OCI-LY3 (cell line): ENCODE measurements at regions not wholly inside any gene's neighbourhood (a gene's known extent, or its start where the extent isn't known, plus 50 kb on each side); places are given as distances from the start of the nearest gene placed in this dataset.
"Not testable (repeated sequence)": the region's sequence is repeated elsewhere in the genome, so short reads cannot be mapped to it uniquely, and the experiment has no call there.

Experiments
- H2AFZ ChIP-seq: fragments of 200-600, 300-600 bp; shearing (Covaris generic); 2 replicates; pipeline ENCODE4 v1.6.0; 2014; ENCODE audit warnings: antibody characterized with exemption, low read depth, low read length
- H3K27ac ChIP-seq: fragments of 200-600, 300-600 bp; sonication (generic); 2 replicates; pipeline ENCODE4 v1.5.1; 2014; ENCODE audit warnings: mild to moderate bottlenecking, low read length, moderate library complexity, mixed read lengths
- H3K27me3 ChIP-seq: fragments of 200-600, 300-600 bp; sonication (generic); 2 replicates; pipeline ENCODE4 v1.6.1; 2014; ENCODE audit warnings: low read depth, low read length, mixed read lengths
- H3K36me3 ChIP-seq: fragments of 200-600, 300-600 bp; sonication (generic); replicated peaks from 2 replicates; pipeline ENCODE3; 2014; ENCODE audit warnings: low read depth, low read length, mixed read lengths
- H3K4me1 ChIP-seq: fragments of 300-600, 200-600 bp; sonication (generic); 2 replicates; pipeline ENCODE4 v1.6.1; 2014; ENCODE audit warnings: low read length, mixed read lengths
- H3K4me2 ChIP-seq: fragments of 200-600, 300-600 bp; sonication (generic); 2 replicates; pipeline ENCODE4 v1.6.1; 2014; ENCODE audit warnings: low read length, mixed read lengths
- H3K4me3 ChIP-seq: fragments of 300-600, 200-600 bp; sonication (generic); 2 replicates; pipeline ENCODE4 v1.5.1; 2014; ENCODE audit warnings: antibody characterized with exemption, mild to moderate bottlenecking, low read length, moderate library complexity
- H3K79me2 ChIP-seq: fragments of 300-600, 200-600 bp; shearing (Covaris generic); 2 replicates; pipeline ENCODE4 v1.6.1; 2014; ENCODE audit warnings: mild to moderate bottlenecking, low read length, mixed read lengths
- H3K9ac ChIP-seq: fragments of 300-600, 200-600 bp; shearing (Covaris generic); 2 replicates; pipeline ENCODE4 v1.6.0; 2014; ENCODE audit warnings: mild to moderate bottlenecking, low read length, moderate library complexity
- H3K9me3 ChIP-seq: fragments of 200-600, 300-600 bp; shearing (Covaris generic); 2 replicates; pipeline ENCODE4 v1.6.1; 2014; ENCODE audit warnings: low read length, mixed read lengths; ENCODE audit not compliant: insufficient read depth
- H4K20me1 ChIP-seq: fragments of 200-600, 300-600 bp; sonication (generic); 2 replicates; pipeline ENCODE4 v1.6.1; 2016; ENCODE audit warnings: low read length, mixed read lengths; ENCODE audit not compliant: insufficient read depth
- CTCF ChIP-seq: fragments of 200-600, 300-600 bp; sonication (generic); IDR thresholded peaks from 2 replicates; pipeline ENCODE4 v1.5.1; 2014; ENCODE audit warnings: antibody characterized with exemption, low read length, low read depth
- EZH2phosphoT487 ChIP-seq: fragments of 200-600 bp; shearing (Covaris generic); IDR thresholded peaks from 2 replicates; pipeline ENCODE4 v1.6.1; 2018; ENCODE audit warnings: antibody characterized with exemption, mixed run types, low read depth

- Histone ChIP-seq H3K27me3 (peaks cover 17% of the 10 kb centered on the region), H3K4me3 (no peak overlapping the region), H2AFZ (no peak overlapping the region), H3K36me3 (no peaks in the 10 kb centered on the region), H4K20me1 (no peaks in the 10 kb centered on the region), H3K27ac (no peak overlapping the region), H3K4me2 (no peak overlapping the region), H3K4me1 (no peaks in the 10 kb centered on the region), H3K79me2 (no peaks in the 10 kb centered on the region), H3K9me3 (no peaks in the 10 kb centered on the region), H3K9ac (no peak overlapping the region)
- TF ChIP-seq CTCF (no peak), EZH2phosphoT487 (no peak)
These were observed 165.0 kb downstream of the GLUL start for GRCh38 chr1:182226618-182227017.

- not testable (repeated sequence) for H2AFZ ChIP-seq, H4K20me1 ChIP-seq, H3K79me2 ChIP-seq, H3K9ac ChIP-seq, H3K27ac ChIP-seq, H3K36me3 ChIP-seq, H3K4me1 ChIP-seq, H3K9me3 ChIP-seq, H3K4me2 ChIP-seq, H3K4me3 ChIP-seq
- H3K27me3 ChIP-seq = peaks cover 13% of the 10 kb centered on the region
These were observed 164.2 kb upstream of the ZNF648 start for GRCh38 chr1:182225755-182226154.

GRCh38 chr1:182221990-182222389 lies 160.5 kb upstream of the ZNF648 start:
- not testable (repeated sequence) for H2AFZ ChIP-seq, H3K9me3 ChIP-seq, H3K36me3 ChIP-seq, H3K27ac ChIP-seq, H3K4me3 ChIP-seq, H3K4me2 ChIP-seq, H3K4me1 ChIP-seq, H4K20me1 ChIP-seq, H3K9ac ChIP-seq, H3K79me2 ChIP-seq, H3K27me3 ChIP-seq

GRCh38 chr1:182221367-182221766 lies 159.9 kb upstream of the ZNF648 start:
- H3K9me3 ChIP-seq, H3K4me1 ChIP-seq, H3K36me3 ChIP-seq, H3K27me3 ChIP-seq, H3K4me2 ChIP-seq, H2AFZ ChIP-seq, H4K20me1 ChIP-seq, H3K9ac ChIP-seq, H3K79me2 ChIP-seq, H3K27ac ChIP-seq, H3K4me3 ChIP-seq: not testable (repeated sequence)

- H3K4me2 ChIP-seq = no peak overlapping the region
- H3K79me2 ChIP-seq = no peaks in the 10 kb centered on the region
- no peaks in the 10 kb centered on the region for H3K9me3 ChIP-seq
- H3K36me3 ChIP-seq = no peaks in the 10 kb centered on the region
- no peaks in the 10 kb centered on the region for H4K20me1 ChIP-seq
- no peak overlapping the region for H3K4me3 ChIP-seq
- no peak overlapping the region for H3K27ac ChIP-seq
- no peak overlapping the region for H2AFZ ChIP-seq
- TF ChIP-seq CTCF (no peak), EZH2phosphoT487 (no peak)
- H3K9ac ChIP-seq = no peak overlapping the region
- H3K4me1 ChIP-seq = no peaks in the 10 kb centered on the region
- 0 out of 2 replicates have a peak, but pooled peaks cover 14% of the 10 kb centered on the region for H3K27me3 ChIP-seq
These were observed 156.5 kb upstream of the ZNF648 start for GRCh38 chr1:182217967-182218366.

- Histone ChIP-seq H3K4me3 (no peak overlapping the region), H3K9me3 (no peaks in the 10 kb centered on the region), H3K36me3 (no peaks in the 10 kb centered on the region), H3K27ac (no peak overlapping the region), H3K79me2 (no peaks in the 10 kb centered on the region), H3K27me3 (0 out of 2 replicates have a peak, but pooled peaks cover 14% of the 10 kb centered on the region), H2AFZ (no peak overlapping the region), H3K4me2 (no peak overlapping the region), H4K20me1 (no peaks in the 10 kb centered on the region), H3K4me1 (no peaks in the 10 kb centered on the region), H3K9ac (no peak overlapping the region)
- TF ChIP-seq EZH2phosphoT487 (no peak), CTCF (no peak)
These were observed 155.6 kb upstream of the ZNF648 start for GRCh38 chr1:182217071-182217470.
